WERI-Rb-1 (cell line): ENCODE measurements at regions not wholly inside any gene's neighbourhood (a gene's known extent, or its start where the extent isn't known, plus 50 kb on each side); places are given as distances from the start of the nearest gene placed in this dataset.
A peak's percentile ranks its signal among the peaks of the same experiment; 100 is the strongest.

Experiments used
- DNase-seq: peaks from one replicate; pipeline ENCODE4 v3.0.0-alpha.2; 2020
- H3K27ac ChIP-seq: fragments of 250-450 bp; sonication (Bioruptor Pico); 2 replicates; pipeline ENCODE4 v1.5.1; 2020; ENCODE audit warnings: mild to moderate bottlenecking, moderate library complexity
- H3K27me3 ChIP-seq: fragments of 250-450 bp; sonication (Bioruptor Pico); 2 replicates; pipeline ENCODE4 v1.5.1; 2021; ENCODE audit warnings: mild to moderate bottlenecking, low read depth, moderate library complexity; ENCODE audit not compliant: insufficient read depth, severe bottlenecking
- H3K36me3 ChIP-seq: fragments of 250-450 bp; sonication (Bioruptor Pico); 2 replicates; pipeline ENCODE4 v1.5.1; 2020; ENCODE audit warnings: mild to moderate bottlenecking, moderate library complexity
- H3K4me3 ChIP-seq: 2 replicates; pipeline ENCODE4 v1.5.1; 2011; ENCODE audit warnings: low read depth, mild to moderate bottlenecking, control low read depth, low read length
- H3K9me3 ChIP-seq: fragments of 250-450 bp; sonication (Bioruptor Pico); 2 replicates; pipeline ENCODE4 v1.5.1; 2021; ENCODE audit warnings: mild to moderate bottlenecking, moderate library complexity; ENCODE audit not compliant: severe bottlenecking
- CTCF ChIP-seq: IDR thresholded peaks from 2 replicates; pipeline ENCODE4 v1.5.1; 2011; ENCODE audit warnings: low read depth, mild to moderate bottlenecking, control low read depth, inconsistent platforms, low read length

- Histone ChIP-seq H3K9me3 (peaks cover 4% of the 10 kb centered on the region), H3K27ac (no peak overlapping the region), H3K36me3 (no peaks in the 10 kb centered on the region), H3K27me3 (no peaks in the 10 kb centered on the region), H3K4me3 (no peak overlapping the region)
- no peak for DNase-seq
- TF ChIP-seq CTCF: no peak
These were observed 1514.4 kb downstream of the BRD1 start for GRCh38 chr22:48313175-48313830.

- TF ChIP-seq CTCF: no peak
- no peaks in the 10 kb centered on the region for H3K27me3 ChIP-seq
- no peak overlapping the region for H3K27ac ChIP-seq
- DNase-seq: peak; percentile 29
- H3K9me3 ChIP-seq: peaks cover 4% of the 10 kb centered on the region
- no peaks in the 10 kb centered on the region for H3K36me3 ChIP-seq
- no peak overlapping the region for H3K4me3 ChIP-seq
These were observed 1516.9 kb downstream of the BRD1 start for GRCh38 chr22:48310740-48311139.

GRCh38 chr22:48310289-48310688 lies 1517.4 kb downstream of the BRD1 start:
- no peaks in the 10 kb centered on the region for H3K36me3 ChIP-seq
- no peak overlapping the region for H3K4me3 ChIP-seq
- TF ChIP-seq CTCF: no peak
- H3K27ac ChIP-seq: no peak overlapping the region
- no peak for DNase-seq
- no peaks in the 10 kb centered on the region for H3K27me3 ChIP-seq
- peaks cover 4% of the 10 kb centered on the region for H3K9me3 ChIP-seq

- Histone ChIP-seq H3K4me3 (no peak overlapping the region), H3K9me3 (peaks cover 4% of the 10 kb centered on the region), H3K27me3 (no peaks in the 10 kb centered on the region), H3K27ac (no peak overlapping the region), H3K36me3 (no peaks in the 10 kb centered on the region)
- no peak for DNase-seq
- TF ChIP-seq CTCF: no peak
These were observed 1517.8 kb downstream of the BRD1 start for GRCh38 chr22:48309836-48310235.

- DNase-seq: no peak
- Histone ChIP-seq H3K9me3 (peaks cover 4% of the 10 kb centered on the region), H3K27ac (no peak overlapping the region), H3K27me3 (no peaks in the 10 kb centered on the region), H3K4me3 (no peak overlapping the region), H3K36me3 (no peaks in the 10 kb centered on the region)
- no peak for TF ChIP-seq CTCF
These were observed 1518.5 kb downstream of the BRD1 start for GRCh38 chr22:48309115-48309705.

GRCh38 chr22:48307931-48308330 lies 1519.7 kb downstream of the BRD1 start:
- peaks cover 4% of the 10 kb centered on the region for H3K9me3 ChIP-seq
- no peak for DNase-seq
- H3K27me3 ChIP-seq: no peaks in the 10 kb centered on the region
- H3K4me3 ChIP-seq: no peak overlapping the region
- no peak for TF ChIP-seq CTCF
- H3K27ac ChIP-seq: no peak overlapping the region
- H3K36me3 ChIP-seq: no peaks in the 10 kb centered on the region
